Liver (tissue), 3 donors: ENCODE measurements at regions not wholly inside any gene's neighbourhood (a gene's known extent, or its start where the extent isn't known, plus 50 kb on each side); places are given as distances from the start of the nearest gene placed in this dataset.

Experiments
- CTCF ChIP-seq: fragments of 150-350 bp; IDR thresholded peaks from 2 replicates; pipeline ENCODE4 v1.5.1; 2017; ENCODE audit warnings: improper control_type of control experiment, low read depth, low read length; ENCODE audit not compliant: missing input control
- GABPA ChIP-seq, 2 donors: IDR thresholded peaks in 1 of 2; conservative IDR thresholded peaks in 1 of 2; 2 replicates each; pipeline ENCODE4 v1.6.1; 2016; ENCODE audit warnings: antibody characterized with exemption in 2 of 2, mild to moderate bottlenecking in 1 of 2, moderate library complexity in 1 of 2
- MAX ChIP-seq: IDR thresholded peaks from 2 replicates; pipeline ENCODE4 v1.6.1; 2016; ENCODE audit warnings: antibody characterized with exemption
- REST ChIP-seq: IDR thresholded peaks from 2 replicates; pipeline ENCODE4 v1.6.1; 2016; ENCODE audit warnings: antibody characterized with exemption, mild to moderate bottlenecking
- RXRA ChIP-seq, 2 donors: IDR thresholded peaks; 2 replicates each; pipeline ENCODE4 v1.6.1; 2017 to 2018; ENCODE audit warnings: antibody characterized with exemption in 2 of 2, mild to moderate bottlenecking in 1 of 2
- TAF1 ChIP-seq: conservative IDR thresholded peaks from 2 replicates; pipeline ENCODE4 v1.6.1; 2016; ENCODE audit warnings: antibody characterized with exemption, mild to moderate bottlenecking
- YY1 ChIP-seq: IDR thresholded peaks from 2 replicates; pipeline ENCODE4 v1.6.1; 2016; ENCODE audit warnings: antibody characterized with exemption, mild to moderate bottlenecking
- ZBTB33 ChIP-seq: IDR thresholded peaks from 2 replicates; pipeline ENCODE4 v1.6.1; 2016; ENCODE audit warnings: antibody characterized with exemption
- donor health status: healthy.
- donor health status: healthy.

GRCh38 chr11:15677181-15677580 is 562.5 kb downstream of the INSC start:
- no peak for TF ChIP-seq ZBTB33
- no peak for TF ChIP-seq CTCF
- no peak for TF ChIP-seq TAF1
- no peak for TF ChIP-seq RXRA (IDR thresholded peaks at IDR 0.05)
- TF ChIP-seq MAX, result no peak
- no peak for TF ChIP-seq GABPA (IDR thresholded peaks at IDR 0.05 in 1 of 2, conservative IDR thresholded peaks at IDR 0.05 in 1 of 2)
- TF ChIP-seq YY1, result no peak
- no peak for TF ChIP-seq REST
